GM18861 (cell line): ENCODE measurements at regions not wholly inside any gene's neighbourhood (a gene's known extent, or its start where the extent isn't known, plus 50 kb on each side); places are given as distances from the start of the nearest gene placed in this dataset.
"Not testable (repeated sequence)": the region's sequence is repeated elsewhere in the genome, so short reads cannot be mapped to it uniquely, and the experiment has no call there.

Source experiments
- ATAC-seq: cut with Tn5 transposase; IDR thresholded peaks from one replicate; pipeline ENCODE4 v1.9.1; 2021; ENCODE audit not compliant: unreplicated experiment

GRCh38 chr1:38787041-38787440 lies 72.5 kb downstream of the RRAGC start:
- ATAC-seq, result no peak

DNA sequence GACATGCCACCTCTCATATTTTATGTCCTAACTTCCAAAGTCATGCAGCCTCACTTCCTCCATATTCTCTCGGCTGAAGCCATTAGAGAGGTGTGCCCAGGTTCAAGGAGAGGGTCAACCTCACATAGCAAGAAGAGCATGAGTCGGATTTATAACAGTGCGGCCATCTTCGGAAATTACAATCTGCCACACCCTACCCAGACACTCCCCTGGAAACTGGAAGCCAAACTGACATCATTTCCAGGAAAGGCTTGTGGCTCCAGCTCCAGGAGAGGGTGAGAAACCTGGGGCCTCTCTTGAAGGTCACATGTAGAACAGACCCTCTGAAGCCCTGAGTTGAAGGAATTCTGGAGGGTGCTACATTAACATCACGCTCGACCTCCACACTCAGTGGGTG lies 73.5 kb downstream of the RRAGC start:
- no peak for ATAC-seq

DNA sequence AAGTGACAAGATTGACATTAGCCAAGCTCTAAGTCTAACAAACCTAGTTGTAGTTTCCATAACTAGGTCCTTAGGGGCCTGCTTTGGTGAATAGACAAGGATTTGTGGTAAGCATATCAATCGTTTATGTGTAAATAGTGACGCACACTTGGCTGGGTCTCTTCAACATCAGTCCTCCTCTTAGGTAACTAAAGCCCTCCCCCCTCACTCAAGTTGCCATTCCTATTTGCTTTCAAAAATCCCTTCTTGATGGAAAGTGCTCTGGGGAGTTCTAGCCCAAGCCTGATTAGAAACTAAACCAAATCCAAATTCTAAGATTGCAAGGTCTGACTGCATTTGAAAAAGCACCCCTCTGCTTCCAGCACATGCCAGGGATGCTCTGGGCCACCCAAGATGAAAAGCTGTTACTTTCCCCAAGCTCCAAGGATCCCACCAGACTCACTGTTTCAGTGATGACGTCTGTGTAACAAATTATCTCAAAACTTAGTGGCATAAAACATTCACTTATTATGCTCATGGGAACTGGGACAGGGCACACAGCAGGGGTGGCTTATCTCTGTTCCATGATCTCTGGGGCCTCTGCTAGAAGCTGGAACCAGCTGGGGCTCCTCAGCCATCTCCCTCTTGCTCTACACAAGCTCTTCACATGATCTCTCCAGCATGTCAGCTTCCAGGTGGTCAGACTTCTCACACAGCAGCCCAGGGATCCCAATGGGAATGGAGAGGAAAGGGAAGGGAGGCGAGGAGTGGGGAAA lies 74.1 kb downstream of the RRAGC start:
- no peak for ATAC-seq

DNA sequence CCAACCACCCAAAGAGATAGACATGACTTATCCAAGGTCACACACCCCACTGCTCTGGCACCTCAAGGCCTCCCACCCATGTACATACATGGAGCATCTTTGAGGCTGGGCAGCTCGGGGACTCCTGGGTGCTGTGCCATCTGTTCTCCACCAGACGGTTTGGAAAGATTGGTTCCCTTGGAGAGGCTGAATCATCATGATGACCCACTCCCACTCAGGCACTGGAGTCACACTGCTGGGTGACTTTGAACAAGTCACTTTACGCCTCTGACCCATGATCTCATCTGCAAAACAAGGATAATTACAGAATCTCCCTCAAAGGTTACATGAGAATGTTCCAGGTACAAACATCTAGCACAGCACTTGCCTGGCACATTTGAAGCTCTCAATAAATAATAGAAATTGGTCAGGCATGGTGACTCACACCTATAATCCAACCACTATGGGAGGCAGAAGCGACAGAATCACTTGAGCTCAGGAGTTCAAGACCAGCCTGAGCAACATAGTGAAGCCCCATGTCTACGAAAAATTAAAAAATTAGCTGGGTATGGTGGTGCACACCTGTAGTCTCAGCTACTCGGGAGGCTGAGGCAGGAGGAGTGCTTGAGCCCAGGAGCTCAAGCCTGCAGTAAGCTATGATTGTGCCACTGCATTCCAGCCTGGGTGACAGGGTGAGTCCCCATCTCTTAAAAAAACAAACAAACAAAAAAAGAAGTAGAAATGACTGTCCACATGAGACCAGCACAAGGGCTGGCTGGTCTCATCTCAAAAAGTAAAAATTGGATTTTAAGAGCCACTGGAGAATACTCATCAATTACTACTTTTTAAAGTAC lies 74.9 kb downstream of the RRAGC start:
- no peak for ATAC-seq

DNA sequence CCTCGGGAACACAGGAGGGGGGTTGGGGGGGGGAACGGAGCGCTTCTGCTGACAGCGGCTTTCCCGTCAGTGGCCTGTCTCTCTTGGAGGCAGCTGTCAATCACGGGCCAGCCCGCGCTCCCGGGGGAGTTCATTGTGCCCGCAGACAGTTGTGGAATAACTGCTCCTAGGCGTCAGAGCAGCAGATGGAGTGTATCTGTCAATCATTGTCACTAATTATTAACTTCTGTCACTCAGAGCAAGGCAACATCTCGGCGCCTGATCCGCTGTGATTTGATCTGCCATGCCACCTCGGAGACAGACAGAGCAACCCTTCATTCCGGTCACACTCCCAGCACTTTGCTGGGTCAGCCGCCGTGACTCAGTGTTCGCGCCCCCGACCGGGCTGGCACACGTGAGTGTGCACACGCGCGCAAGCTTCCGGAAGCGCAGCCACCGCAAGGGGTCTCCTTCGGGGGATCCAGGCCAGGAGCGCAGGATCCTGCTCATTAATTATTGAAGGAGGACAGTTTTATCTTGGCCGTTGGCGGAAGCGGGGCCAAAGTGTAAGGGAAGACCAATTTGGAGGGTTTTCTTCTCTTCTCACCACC lies 75.8 kb downstream of the RRAGC start:
- no peak for ATAC-seq

DNA sequence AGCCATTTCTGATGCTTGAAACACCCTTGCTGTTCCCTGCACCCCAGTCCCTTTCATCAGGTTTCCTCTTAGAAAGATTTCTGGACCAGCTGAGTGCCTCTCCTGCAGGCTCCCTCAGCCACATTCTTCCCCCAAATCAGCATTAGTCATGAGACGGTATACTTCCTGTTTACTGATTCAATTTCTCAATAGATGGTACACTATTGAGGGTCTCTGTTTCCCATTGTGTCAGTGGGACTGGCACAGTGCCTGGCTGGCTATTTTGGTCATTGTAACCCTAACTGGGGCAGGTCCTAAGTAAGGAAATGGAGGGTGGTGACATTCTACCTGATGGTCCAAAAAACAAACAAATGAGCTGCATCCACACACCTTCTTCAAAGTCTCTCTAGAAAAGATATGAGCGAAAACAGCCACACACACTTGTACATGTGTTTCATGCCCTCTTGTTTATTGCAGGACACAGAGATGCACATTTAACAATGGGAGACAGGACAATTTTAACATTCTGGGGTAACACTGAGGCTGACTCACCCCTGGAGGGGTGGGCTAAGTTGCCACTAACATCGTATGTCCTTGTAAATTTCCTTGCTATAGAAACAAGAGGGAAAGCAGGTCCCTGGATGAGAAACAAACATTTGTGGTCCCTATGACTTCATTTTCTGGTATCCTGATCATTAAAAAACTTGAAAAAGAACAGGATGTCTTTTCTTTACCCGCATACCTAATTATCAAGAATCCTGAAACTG lies 77.5 kb downstream of the RRAGC start:
- ATAC-seq, result no peak

- no peak for ATAC-seq
Measured at GRCh38 chr1:38780133-38780532, 79.4 kb downstream of the RRAGC start.

DNA sequence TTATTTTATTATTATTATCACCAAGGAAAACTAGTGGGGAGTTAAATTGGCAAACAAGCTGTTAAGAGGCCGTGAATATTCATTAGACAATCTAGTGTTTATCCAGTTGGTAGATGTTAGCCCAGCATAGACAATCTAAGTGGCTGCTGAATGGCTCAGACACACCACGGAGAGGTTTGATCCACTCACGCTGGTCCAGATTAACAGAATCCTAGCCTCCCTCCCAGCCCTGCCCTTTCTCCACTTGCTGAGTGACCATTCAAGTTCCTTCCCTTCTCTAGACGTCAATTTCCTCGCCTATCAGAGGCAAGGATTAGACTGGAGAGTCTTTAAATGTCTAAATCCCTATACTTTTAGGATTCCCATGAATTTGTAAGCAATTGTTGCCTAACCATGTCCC lies 80.1 kb downstream of the RRAGC start:
- ATAC-seq, result no peak

GRCh38 chr1:38778521-38778920 lies 81.1 kb downstream of the RRAGC start:
- ATAC-seq, result no peak

DNA sequence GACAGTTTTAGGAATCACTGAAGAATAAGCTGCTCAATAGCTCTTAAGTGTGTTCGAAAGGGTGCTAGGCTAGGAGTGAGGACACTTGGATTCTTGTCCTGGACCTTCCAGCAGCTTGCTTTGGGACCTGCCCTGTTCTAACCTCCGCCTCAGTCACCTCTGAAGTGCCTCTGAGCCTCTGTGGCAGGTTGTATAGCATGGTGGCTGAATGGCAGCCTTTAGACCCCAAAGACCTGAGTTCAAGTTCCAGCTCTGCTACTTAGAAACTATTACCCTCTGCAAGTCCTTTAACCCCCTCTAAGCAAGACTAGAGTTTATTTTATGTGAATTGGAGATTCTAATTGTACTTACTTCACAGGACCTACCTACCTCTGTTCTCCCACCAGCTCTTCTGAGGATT lies 81.5 kb downstream of the RRAGC start:
- no peak for ATAC-seq

DNA sequence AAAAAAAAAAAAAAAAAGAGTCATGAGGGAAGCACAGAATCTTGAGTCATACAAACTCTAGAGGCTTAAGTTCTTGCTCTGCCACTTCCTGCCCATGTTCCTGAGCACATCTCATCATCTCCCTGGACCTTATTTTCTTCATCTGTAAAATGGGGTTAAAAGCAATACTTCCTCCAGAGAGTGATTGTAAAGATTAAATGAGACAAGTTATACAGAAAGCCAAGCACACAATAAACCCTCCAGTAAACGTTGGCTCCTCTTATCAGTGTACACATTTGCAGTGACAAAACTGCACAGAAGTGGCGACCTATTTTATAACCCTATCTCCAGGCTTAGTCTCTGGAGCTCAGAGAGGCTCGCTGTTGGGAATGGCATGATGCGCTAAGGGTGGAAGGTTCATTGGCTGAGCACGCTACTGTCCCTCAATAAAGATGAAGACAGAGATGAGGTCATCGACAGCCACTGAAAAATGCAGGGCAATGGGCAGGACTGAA lies 82.1 kb downstream of the RRAGC start:
- no peak for ATAC-seq

DNA sequence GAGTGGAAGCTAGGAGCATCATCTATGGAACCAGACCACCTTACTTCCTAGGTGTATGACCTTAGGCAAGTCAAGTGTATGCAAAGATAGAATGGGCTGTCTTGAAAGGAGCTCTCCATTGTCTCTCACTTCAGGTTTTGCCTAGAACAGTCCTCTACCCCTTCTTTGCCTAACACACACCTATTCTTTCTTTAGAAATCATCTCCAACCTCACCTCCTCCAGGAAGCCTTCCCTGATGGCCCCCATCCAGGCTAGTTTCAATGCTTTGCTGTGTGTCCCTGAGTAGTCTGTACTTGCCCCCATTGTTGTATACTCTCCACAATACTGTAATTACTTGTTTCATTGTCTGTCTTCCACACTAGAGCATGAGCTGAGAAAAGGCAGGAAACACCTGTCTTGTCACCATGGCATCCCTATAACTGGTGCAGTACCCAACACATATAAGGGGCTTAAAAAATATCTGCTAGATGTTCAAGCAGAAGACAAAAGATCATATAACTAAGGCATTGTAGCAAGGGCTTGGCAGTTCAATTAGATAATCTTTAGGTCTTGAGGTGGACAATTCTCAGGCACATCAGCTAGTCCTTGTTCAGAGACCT lies 83.0 kb downstream of the RRAGC start:
- no peak for ATAC-seq

GRCh38 chr1:38775175-38775845 lies 84.3 kb downstream of the RRAGC start:
- ATAC-seq, result no peak

- ATAC-seq, result no peak
Measured at GRCh38 chr1:38773483-38773882, 86.1 kb downstream of the RRAGC start.

DNA sequence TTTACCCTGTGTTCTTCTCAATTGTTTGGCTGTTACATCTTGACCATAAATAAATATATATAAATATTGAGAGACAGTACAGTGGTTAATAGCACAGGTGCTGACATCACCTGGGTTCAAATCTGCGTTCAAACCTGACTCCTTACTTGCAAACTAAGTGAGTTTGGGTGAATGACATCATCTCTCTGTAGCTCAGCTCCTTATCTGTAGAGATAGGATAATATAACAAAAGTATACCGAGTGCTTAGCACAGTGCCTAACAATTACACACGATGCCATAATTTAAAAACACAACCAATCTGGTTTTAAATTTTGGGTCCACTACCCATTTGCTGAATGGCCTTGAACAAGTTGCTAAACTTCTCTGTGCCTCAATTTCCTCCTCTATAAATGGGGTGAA lies 86.6 kb downstream of the RRAGC start:
- ATAC-seq, result no peak

DNA sequence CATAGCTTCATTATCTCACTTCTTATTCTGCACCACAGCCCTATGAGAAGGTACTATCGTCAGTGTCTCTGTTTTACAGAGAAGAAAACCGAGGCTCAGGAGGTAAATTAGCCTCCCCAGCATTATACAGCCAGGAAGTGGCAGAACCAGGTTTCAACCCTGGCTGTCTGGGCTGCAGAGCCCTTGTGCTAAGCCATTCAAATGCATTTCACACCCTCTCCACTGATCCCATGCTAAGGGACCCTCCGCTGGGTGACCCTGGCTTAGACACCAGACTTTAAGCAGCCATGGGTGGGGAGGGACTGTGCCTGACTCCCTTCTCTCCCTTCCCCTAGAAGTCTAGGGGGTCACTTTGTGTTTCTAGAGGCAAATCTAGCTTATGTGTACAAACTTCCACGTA lies 87.5 kb downstream of the RRAGC start:
- no peak for ATAC-seq

- ATAC-seq, result not testable (repeated sequence)
Measured at GRCh38 chr1:38770516-38771173, 88.9 kb downstream of the RRAGC start.

GRCh38 chr1:38766125-38766524 lies 93.4 kb downstream of the RRAGC start:
- no peak for ATAC-seq

GRCh38 chr1:38763121-38763520 lies 96.5 kb downstream of the RRAGC start:
- ATAC-seq, result no peak

- no peak for ATAC-seq
Measured at GRCh38 chr1:38760562-38760961, 99.0 kb downstream of the RRAGC start.
